ENCODE measurements at regions not wholly inside any gene's neighbourhood (a gene's known extent, or its start where the extent isn't known, plus 50 kb on each side); places are given as distances from the start of the nearest gene placed in this dataset.

DNA sequence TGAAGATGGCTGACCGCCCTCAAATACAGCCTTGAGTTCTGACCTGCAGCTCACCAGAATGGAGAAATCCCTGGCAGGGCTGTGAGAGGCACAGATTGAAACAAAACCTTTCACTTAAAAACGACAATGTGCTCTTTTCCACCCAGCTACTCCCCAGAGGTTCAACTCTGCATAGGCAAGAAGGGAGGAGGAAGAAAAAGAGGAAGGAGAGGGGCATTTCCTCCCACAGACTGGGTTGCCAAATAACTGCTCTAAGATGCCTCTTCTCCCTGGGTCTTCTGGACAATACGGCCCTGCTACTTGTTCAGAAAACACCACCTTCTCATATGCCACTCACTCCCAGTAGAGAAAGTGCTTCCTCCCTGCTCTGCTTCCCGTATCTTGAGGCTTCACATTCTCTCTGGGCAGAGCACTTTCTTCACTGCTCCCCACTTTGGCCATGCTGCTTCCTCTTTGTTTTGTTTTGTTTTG lies 136.4 kb upstream of the SLC1A4 start:
- DNase-seq (ENCODE audit: low spot score): no peak
- H3K4me1 ChIP-seq (ENCODE audit: control insufficient read depth in 4 of 4, insufficient read depth in 4 of 4, low read length in 3 of 4): peaks cover 0 to 2% (median 0%) of the 10 kb centered on the region in 4 donors
- WGBS: 82% methylated on average over 4 of the region's 4 CpGs
- peak overlapping the region in 1 of 2 donors; percentile 42 for H3K27ac ChIP-seq (ENCODE audit: low read depth in 1 of 2, low read length in 2 of 2)
- H3K9ac ChIP-seq (ENCODE audit: low read depth in 1 of 2, low read length in 2 of 2): no peak overlapping the region
- no peaks in the 10 kb centered on the region for H3K36me3 ChIP-seq (ENCODE audit: control insufficient read depth in 4 of 4, insufficient read depth in 3 of 4, low read depth in 1 of 4, low read length in 3 of 4)
- TF ChIP-seq, protein P1, sequence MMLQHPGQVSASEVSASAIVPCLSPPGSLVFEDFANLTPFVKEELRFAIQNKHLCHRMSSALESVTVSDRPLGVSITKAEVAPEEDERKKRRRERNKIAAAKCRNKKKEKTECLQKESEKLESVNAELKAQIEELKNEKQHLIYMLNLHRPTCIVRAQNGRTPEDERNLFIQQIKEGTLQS (IDR thresholded peaks at IDR 0.05): no peak
- TF ChIP-seq NR2F2 (IDR thresholded peaks at IDR 0.05) (no peak), RXRA (IDR thresholded peaks at IDR 0.05) (no peak), HNF4G (IDR thresholded peaks at IDR 0.05) (no peak), YY1 (IDR thresholded peaks at IDR 0.05) (no peak)
- TF ChIP-seq, protein P2, sequence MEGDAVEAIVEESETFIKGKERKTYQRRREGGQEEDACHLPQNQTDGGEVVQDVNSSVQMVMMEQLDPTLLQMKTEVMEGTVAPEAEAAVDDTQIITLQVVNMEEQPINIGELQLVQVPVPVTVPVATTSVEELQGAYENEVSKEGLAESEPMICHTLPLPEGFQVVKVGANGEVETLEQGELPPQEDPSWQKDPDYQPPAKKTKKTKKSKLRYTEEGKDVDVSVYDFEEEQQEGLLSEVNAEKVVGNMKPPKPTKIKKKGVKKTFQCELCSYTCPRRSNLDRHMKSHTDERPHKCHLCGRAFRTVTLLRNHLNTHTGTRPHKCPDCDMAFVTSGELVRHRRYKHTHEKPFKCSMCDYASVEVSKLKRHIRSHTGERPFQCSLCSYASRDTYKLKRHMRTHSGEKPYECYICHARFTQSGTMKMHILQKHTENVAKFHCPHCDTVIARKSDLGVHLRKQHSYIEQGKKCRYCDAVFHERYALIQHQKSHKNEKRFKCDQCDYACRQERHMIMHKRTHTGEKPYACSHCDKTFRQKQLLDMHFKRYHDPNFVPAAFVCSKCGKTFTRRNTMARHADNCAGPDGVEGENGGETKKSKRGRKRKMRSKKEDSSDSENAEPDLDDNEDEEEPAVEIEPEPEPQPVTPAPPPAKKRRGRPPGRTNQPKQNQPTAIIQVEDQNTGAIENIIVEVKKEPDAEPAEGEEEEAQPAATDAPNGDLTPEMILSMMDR (IDR thresholded peaks at IDR 0.05; ENCODE audit: low read depth, low read length, missing input control): no peak
- H3K9me3 ChIP-seq (ENCODE audit: control insufficient read depth in 4 of 4, low read length in 3 of 4): no peaks in the 10 kb centered on the region
- no peaks in the 10 kb centered on the region for H3K27me3 ChIP-seq (ENCODE audit: control insufficient read depth in 4 of 4, insufficient read depth in 4 of 4, low read length in 3 of 4)
- H3K4me3 ChIP-seq (ENCODE audit: low read depth in 1 of 3, low read length in 3 of 3): no peak overlapping the region

DNA sequence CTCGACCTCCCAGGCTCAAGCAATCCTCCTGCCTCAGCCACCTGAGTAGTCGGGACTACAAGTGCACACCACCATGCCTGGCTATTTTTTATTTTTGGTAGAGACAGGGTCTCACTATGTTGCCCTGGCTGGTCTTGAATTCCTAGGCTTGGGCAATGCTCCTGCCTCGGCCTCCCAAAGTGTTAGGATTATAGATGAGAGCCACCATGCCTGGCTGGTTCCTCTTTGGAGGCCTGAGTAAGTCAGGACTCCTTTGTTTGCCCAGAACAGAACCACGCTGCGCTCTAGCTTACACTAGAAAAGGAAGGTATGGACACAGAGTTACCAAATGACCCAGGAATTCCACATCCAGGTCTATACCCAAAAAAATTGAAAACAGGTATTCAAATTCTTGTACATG lies 135.9 kb upstream of the SLC1A4 start:
- 89% methylated on average over 5 of the region's 5 CpGs for WGBS
- Histone ChIP-seq H3K27ac (ENCODE audit: low read depth in 1 of 2, low read length in 2 of 2) (peak overlapping the region in 1 of 2 donors; percentile 42), H3K4me1 (ENCODE audit: control insufficient read depth in 4 of 4, insufficient read depth in 4 of 4, low read length in 3 of 4) (peaks cover 0 to 3% (median 0%) of the 10 kb centered on the region in 4 donors)

More for the DNA sequence above, 135.9 kb upstream of the SLC1A4 start:
- Histone ChIP-seq H3K4me3 (ENCODE audit: low read depth in 1 of 3, low read length in 3 of 3) (no peak overlapping the region), H3K27me3 (ENCODE audit: control insufficient read depth in 4 of 4, insufficient read depth in 4 of 4, low read length in 3 of 4) (no peaks in the 10 kb centered on the region), H3K9ac (ENCODE audit: low read depth in 1 of 2, low read length in 2 of 2) (no peak overlapping the region), H3K36me3 (ENCODE audit: control insufficient read depth in 4 of 4, insufficient read depth in 3 of 4, low read depth in 1 of 4, low read length in 3 of 4) (no peaks in the 10 kb centered on the region), H3K9me3 (ENCODE audit: control insufficient read depth in 4 of 4, low read length in 3 of 4) (no peaks in the 10 kb centered on the region)
- TF ChIP-seq JUND (IDR thresholded peaks at IDR 0.05) (no peak), EGR1 (IDR thresholded peaks at IDR 0.05; ENCODE audit: low read depth in 2 of 2) (no peak), HNF4A (conservative IDR thresholded peaks at IDR 0.05) (no peak), FOXA1 (IDR thresholded peaks at IDR 0.05) (no peak), FOXA2 (IDR thresholded peaks at IDR 0.05) (no peak), GABPA (IDR thresholded peaks at IDR 0.05 in 1 of 2, conservative IDR thresholded peaks at IDR 0.05 in 1 of 2) (no peak), NR2F2 (IDR thresholded peaks at IDR 0.05) (no peak), RAD21 (IDR thresholded peaks at IDR 0.05) (no peak)
- TF ChIP-seq, protein P3, sequence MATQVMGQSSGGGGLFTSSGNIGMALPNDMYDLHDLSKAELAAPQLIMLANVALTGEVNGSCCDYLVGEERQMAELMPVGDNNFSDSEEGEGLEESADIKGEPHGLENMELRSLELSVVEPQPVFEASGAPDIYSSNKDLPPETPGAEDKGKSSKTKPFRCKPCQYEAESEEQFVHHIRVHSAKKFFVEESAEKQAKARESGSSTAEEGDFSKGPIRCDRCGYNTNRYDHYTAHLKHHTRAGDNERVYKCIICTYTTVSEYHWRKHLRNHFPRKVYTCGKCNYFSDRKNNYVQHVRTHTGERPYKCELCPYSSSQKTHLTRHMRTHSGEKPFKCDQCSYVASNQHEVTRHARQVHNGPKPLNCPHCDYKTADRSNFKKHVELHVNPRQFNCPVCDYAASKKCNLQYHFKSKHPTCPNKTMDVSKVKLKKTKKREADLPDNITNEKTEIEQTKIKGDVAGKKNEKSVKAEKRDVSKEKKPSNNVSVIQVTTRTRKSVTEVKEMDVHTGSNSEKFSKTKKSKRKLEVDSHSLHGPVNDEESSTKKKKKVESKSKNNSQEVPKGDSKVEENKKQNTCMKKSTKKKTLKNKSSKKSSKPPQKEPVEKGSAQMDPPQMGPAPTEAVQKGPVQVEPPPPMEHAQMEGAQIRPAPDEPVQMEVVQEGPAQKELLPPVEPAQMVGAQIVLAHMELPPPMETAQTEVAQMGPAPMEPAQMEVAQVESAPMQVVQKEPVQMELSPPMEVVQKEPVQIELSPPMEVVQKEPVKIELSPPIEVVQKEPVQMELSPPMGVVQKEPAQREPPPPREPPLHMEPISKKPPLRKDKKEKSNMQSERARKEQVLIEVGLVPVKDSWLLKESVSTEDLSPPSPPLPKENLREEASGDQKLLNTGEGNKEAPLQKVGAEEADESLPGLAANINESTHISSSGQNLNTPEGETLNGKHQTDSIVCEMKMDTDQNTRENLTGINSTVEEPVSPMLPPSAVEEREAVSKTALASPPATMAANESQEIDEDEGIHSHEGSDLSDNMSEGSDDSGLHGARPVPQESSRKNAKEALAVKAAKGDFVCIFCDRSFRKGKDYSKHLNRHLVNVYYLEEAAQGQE (IDR thresholded peaks at IDR 0.05): no peak
- TF ChIP-seq, protein P2 (IDR thresholded peaks at IDR 0.05; ENCODE audit: low read depth, low read length, missing input control): no peak
- TF ChIP-seq, protein P4, sequence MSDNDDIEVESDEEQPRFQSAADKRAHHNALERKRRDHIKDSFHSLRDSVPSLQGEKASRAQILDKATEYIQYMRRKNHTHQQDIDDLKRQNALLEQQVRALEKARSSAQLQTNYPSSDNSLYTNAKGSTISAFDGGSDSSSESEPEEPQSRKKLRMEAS (IDR thresholded peaks at IDR 0.05): no peak
- no peak for DNase-seq (ENCODE audit: low spot score)

All from liver (tissue), 8 donors.